ENCODE measurements at regions not wholly inside any gene's neighbourhood (a gene's known extent, or its start where the extent isn't known, plus 50 kb on each side); places are given as distances from the start of the nearest gene placed in this dataset.
A peak's percentile ranks its signal among the peaks of the same experiment; 100 is the strongest.

- peak; percentile 83 to 85 for DNase-seq (ENCODE audit: low read depth in 2 of 2)
These were observed 134.0 kb upstream of the MGAT5 start for GRCh38 chr2:134119713-134120405.

- DNase-seq (ENCODE audit: low read depth in 2 of 2): no peak
These were observed 133.5 kb upstream of the MGAT5 start for GRCh38 chr2:134120406-134120732.

- DNase-seq (ENCODE audit: low read depth in 2 of 2): peak in 1 of 2 experiments; percentile 25
These were observed 132.9 kb upstream of the MGAT5 start for GRCh38 chr2:134120733-134121630.

DNA sequence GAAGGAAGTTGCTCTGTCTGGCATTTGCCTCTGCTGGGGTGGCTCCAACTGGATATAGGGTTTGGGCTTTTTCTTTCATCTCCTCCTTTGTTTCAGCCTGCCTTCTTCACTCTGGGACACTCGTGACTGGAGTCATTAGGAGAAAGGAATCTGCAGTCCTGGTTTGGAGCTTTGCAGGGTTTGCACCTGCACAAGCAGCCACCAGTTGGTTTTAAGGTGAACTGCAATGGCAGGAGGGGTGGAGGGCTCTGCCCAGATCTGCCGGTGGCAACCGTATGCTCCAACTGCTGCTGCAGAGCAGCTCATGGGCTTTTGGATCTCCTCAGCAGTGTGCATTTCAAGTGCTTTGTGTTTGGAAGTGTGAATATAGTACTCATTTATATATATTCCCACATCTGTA lies 131.3 kb upstream of the MGAT5 start:
- DNase-seq (ENCODE audit: low read depth in 2 of 2): no peak

GRCh38 chr2:134123332-134123731 lies 130.5 kb upstream of the MGAT5 start:
- no peak for DNase-seq (ENCODE audit: low read depth in 2 of 2)

DNA sequence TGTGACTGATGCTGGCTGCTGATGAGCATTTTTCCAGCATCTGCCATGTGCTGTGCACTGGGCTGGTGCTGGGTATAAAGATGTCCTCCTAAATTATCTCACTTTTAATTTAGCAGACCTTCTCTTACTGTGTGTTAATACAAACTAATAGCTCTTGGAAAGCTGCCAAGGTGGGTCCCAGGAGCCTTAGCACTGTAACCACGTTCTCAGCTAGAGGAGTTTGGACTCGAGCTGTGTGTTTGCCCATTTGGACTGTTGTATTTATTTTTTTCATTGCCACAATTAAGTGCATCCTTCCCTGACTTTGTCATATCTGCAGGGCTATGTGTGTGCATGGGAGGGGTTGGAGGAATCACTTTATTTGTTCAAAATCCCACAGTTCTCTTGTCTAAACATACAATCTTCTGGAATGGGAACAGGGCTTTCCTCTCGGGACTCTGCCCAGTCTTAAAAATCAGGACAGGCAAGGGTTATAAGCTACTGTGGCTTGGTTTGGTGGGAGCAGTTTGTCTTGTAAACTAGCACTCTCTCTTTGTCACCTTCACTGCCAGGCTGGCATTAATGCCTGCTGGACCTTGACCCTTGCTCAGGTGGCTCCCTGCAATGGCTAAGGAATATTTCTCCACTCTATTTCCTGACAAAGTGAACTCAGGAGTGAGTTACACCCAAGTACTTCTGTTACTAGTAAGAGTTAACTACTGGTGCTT lies 129.7 kb upstream of the MGAT5 start:
- no peak for DNase-seq (ENCODE audit: low read depth in 2 of 2)

- DNase-seq (ENCODE audit: low read depth in 2 of 2): no peak
These were observed 126.4 kb upstream of the MGAT5 start for GRCh38 chr2:134127496-134127895.

DNA sequence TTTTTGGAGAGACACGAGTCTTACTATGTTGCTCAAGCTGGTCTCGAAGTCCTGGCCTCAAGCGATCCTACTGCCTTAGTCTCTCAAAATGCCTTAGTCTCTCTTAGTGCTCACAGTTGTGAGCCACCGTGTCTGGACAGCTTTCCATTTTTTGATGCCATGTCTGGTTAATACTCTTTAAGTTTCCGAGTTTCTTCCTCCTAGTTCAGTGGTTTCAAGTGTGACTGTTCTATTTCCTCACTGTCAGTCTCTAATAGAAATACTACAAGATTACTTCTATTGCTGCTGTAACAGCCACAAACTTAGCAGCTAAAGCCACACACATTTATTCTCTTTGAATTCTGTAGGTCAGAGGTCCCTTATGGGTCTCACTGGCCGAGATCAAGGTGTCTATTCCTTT lies 125.1 kb upstream of the MGAT5 start:
- no peak for DNase-seq (ENCODE audit: low read depth in 2 of 2)

GRCh38 chr2:134129900-134130537 lies 123.9 kb upstream of the MGAT5 start:
- DNase-seq (ENCODE audit: low read depth in 2 of 2): no peak

DNA sequence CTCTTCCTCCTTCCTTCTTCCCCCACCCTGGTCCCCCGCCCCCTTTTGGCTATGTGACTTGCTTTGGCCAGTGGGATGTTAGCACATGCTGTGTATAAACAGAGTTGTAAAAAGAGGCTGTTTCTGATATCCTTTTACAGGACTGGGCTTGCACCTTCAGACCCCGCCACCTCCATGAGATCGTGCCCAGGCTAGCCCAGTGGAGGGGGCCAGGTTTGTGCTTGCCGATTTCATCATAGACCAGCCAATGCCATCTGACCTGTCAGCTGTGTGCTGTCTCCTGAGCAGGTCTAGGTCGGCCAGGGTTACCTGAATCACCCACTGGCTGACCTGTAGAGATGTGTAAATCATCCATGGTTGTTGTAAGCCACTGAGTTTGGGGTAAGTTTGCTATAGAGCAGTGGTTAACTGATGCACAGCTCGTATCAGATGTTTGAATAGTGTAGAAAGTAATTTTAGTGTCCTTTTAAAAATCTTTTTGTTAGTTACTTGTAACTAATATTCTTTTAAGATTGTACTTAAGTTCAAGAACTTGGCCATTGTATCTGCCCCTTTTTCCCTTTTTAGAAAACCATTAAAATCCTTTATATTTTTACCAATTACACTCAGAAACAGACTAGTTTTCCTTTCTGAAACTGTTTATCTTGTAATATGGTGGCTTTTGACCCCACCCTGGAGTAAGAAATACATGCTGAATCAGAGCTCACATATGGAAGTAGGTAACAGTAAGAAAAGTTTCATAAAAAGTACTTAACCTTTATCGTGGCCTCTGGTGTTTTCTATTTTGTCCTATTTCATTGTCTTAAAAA lies 122.0 kb upstream of the MGAT5 start:
- no peak for DNase-seq (ENCODE audit: low read depth in 2 of 2)

- no peak for DNase-seq (ENCODE audit: low read depth in 2 of 2)
These were observed 121.4 kb upstream of the MGAT5 start for GRCh38 chr2:134132490-134132857.

GRCh38 chr2:134133622-134134312 lies 120.1 kb upstream of the MGAT5 start:
- no peak for DNase-seq (ENCODE audit: low read depth in 2 of 2)

DNA sequence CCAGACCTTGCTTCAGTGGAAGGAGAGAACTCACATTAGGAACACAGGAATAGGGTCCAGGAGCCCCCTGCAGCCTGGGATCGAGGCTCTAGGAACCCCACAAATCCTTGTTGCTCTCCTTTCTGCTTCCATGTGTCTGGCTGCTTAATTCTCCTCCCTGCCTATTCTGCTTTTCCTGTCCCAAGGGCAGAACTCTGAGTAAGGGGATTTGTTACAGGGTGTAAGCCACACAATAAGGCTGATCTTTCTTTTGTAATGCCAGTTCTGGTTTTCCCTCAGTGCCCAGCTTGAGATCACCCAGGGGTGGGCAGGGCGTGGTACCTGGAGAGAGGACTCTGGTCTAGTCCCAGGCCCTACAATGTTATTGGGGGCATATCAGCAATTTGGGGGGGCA lies 119.6 kb upstream of the MGAT5 start:
- no peak for DNase-seq (ENCODE audit: low read depth in 2 of 2)

GRCh38 chr2:134134827-134135226 lies 119.0 kb upstream of the MGAT5 start:
- DNase-seq (ENCODE audit: low read depth in 2 of 2): no peak

- DNase-seq (ENCODE audit: low read depth in 2 of 2): no peak
These were observed 118.1 kb upstream of the MGAT5 start for GRCh38 chr2:134135793-134136192.

- no peak for DNase-seq (ENCODE audit: low read depth in 2 of 2)
These were observed 117.1 kb upstream of the MGAT5 start for GRCh38 chr2:134136731-134137130.

DNA sequence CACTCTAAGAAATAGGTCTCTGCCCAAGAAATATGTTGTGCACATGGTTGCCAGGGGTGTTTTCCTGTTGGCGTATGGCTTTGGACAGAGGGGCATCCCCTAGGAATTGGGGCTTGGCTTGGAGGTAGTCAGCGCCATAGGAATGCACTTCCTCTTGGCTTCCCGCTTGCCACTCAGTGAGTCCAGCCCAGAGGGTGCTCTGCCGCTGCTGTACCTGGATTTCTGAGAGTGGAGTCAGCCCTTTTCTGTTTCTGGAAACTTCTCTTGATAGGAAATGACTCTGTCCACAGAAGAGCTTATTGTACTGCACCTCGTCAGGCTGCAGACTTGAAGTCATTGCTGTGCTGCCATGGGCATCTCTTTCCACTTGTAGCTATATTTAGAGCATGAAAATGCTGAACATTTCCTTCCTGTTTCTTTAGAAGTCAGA lies 116.7 kb upstream of the MGAT5 start:
- DNase-seq (ENCODE audit: low read depth in 2 of 2): no peak

- DNase-seq (ENCODE audit: low read depth in 2 of 2): no peak
These were observed 115.8 kb upstream of the MGAT5 start for GRCh38 chr2:134138115-134138514.

DNA sequence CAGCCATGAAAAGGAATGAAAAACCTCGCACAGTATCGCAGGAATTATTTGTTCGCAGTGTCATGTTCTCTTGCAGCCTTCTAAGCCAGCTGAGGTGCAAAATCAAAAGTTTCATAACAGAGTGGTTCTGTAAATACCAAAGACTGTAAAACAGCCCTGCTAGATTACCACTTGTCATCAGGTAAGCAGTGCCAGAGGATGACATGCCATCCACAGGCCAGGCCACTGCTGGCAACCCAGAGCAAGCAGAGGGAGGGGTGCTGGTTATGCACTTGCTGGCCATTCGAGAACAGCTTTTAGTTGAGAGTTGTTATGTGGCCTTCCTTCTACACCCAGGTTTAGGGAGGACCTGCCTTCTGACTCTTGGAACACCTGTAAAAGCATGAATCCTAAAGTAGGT lies 114.3 kb upstream of the MGAT5 start:
- DNase-seq (ENCODE audit: low read depth in 2 of 2): no peak

DNA sequence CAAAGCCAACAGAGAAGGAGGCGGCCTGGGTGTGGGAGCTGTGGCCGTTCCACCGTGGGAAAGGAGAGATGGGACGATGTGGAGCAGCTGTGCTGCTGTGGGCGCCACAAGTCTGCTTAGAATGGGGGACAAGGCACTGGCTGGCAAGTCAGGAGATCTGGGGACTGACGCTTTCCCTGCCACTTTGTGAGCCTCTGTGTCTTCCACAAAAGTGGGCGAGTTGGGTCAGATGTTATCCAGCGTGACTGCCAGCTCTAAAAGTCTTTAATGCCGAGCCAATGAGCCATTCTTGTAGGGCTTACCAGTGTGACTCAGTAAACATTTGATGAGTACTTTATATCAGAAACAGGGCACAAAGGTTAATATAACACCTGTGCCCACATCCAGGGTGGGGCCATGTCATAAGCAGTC lies 113.6 kb upstream of the MGAT5 start:
- no peak for DNase-seq (ENCODE audit: low read depth in 2 of 2)

Data from fibroblast of skin of left biceps (primary cell).